Activated CD4-positive, alpha-beta T cell treated with anti-CD3 and anti-CD28 coated beads, Interleukin-2, amount 50 U/mL, for 24 hours (primary cell): ENCODE measurements at regions not wholly inside any gene's neighbourhood (a gene's known extent, or its start where the extent isn't known, plus 50 kb on each side); places are given as distances from the start of the nearest gene placed in this dataset.

Source experiments
- DNase-seq, 2 donors: peaks; one replicate each; pipeline ENCODE4 v3.0.0-alpha.2; 2020; ENCODE audit warnings: low read depth in 1 of 2, low spot score in 1 of 2

DNA sequence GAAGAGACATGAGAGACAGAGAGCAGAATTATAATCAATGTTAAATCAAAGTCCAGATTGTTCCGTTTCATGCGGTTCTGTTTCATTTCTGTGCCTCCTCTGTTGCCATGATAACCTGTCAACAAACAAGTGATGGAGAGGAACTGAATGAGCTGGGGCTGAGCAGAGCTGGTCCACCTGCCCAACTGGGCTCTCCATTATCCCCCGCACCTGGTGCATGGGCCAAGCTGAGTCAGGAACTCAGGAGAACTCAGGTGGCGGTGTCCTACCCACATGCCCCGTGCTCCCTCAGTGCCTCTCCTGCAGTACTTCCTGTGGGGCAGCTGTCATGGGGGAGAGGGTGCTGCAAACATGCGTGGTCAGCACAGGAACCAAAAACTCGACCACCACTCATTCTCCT lies 178.8 kb downstream of the TTC32 start:
- DNase-seq = no peak

DNA sequence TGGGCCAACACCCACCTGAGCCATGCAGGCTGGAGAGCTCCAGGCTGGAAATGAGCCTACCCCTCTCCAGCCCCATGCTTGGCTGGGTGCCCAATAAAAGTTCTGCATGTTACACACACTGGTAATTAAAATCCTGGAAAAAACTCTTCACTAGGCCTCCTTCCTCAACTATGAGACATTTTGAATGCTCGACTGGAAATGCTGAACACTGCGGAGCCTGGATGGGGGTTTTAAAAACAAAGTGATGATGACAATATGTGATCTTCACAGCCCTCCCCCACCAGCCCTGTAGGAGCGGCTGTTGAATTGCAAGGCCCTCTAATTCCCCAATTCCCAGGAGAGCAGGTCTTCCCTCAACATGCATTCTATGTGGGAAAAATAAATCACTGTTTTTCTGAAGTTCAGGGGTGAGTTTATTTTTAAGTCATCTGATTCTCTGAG lies 179.2 kb downstream of the TTC32 start:
- no peak for DNase-seq

DNA sequence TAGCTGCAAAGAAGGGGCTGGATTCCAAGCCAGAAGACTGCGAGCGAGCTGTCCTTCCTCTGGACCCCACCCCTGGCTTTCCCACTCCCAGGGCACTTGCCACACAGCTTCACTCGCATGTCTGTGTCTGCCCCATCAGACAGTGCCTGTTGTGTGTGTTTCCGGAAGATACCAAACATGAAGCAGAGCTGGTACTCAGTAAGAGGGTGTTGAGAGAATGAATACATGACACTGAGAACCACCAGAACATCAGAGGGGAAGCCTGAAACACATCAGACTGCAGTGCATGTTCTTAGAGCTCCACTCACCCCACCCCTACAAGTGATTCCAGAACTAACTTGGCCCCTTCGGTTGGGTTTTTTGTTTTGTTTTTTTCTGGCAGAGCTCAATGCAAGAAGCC lies 181.5 kb downstream of the TTC32 start:
- no peak for DNase-seq

DNA sequence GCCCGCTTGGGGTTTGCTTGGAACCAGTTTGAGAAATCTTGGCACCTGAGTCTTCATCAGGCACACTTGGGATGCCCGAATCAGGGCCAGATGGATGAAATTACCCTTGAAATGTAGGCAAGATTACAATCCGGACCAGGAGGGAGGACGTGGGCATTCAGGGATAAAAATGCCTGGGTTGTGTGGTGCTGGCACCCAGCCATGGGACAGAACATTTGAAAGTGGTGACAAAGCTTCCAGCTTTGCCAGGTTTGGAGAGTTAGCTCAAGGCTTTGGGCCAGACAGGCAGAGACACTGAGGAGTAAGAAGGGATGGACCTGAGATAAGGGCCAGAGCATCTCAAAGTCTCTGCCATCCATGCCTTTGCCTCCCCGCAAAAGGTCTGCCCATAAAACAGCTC lies 182.2 kb downstream of the TTC32 start:
- no peak for DNase-seq

DNA sequence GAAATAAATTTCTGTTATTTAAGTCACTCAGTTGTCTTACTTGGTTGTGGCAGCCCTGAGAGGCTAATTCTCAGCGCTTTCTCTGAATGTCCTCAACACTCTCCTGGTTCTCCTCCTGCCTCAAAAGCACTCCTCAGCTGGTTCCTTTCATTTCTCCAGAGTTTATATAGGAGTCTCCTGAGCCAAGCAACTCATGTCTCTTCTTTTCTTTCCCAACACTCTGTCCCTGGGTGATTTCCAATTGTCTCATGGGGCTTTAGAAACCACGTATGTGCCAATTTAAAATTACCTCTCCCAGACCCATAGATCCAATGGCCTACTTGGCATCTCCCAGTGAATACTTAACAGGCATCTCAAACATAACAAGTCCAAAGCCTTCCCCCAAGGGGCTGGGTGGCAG lies 184.3 kb downstream of the TTC32 start:
- DNase-seq = no peak

DNA sequence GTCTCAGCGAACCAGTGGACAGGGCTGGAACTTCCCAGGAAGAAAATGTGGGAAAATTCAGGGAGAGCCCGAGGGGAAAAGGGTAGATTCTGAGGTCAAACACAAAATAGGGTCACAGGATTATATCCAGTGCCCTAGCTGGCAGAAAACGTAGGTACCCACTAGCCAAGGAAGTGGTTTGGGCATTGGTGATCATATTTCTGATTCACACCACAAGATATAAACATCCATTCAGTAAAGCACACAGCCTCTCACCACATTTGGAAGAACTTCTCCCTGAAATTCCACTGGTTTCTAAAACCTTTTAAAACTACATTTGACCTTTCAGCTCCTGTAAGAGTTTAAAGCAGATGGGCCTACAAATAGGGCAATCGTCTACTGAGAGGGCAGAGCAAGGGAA lies 186.9 kb downstream of the TTC32 start:
- no peak for DNase-seq

DNA sequence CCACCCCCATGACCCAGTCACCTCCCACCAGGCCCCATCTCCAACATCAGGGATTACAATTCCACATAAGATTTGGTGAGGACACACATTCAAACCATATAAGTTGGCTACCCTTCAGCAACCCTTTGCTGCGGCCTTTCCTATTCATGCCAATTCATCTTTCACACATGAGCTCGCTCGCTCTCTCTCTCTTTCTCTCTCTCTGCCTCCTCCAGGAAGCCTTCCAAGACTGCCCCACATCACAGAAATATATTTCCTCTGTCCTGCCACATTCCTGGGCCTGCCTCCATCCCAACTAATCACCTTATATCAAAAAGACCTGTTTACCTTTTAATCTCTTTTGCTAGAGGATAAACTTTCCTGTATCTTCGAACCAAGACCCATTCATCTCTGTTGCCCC lies 188.9 kb downstream of the TTC32 start:
- DNase-seq = no peak

DNA sequence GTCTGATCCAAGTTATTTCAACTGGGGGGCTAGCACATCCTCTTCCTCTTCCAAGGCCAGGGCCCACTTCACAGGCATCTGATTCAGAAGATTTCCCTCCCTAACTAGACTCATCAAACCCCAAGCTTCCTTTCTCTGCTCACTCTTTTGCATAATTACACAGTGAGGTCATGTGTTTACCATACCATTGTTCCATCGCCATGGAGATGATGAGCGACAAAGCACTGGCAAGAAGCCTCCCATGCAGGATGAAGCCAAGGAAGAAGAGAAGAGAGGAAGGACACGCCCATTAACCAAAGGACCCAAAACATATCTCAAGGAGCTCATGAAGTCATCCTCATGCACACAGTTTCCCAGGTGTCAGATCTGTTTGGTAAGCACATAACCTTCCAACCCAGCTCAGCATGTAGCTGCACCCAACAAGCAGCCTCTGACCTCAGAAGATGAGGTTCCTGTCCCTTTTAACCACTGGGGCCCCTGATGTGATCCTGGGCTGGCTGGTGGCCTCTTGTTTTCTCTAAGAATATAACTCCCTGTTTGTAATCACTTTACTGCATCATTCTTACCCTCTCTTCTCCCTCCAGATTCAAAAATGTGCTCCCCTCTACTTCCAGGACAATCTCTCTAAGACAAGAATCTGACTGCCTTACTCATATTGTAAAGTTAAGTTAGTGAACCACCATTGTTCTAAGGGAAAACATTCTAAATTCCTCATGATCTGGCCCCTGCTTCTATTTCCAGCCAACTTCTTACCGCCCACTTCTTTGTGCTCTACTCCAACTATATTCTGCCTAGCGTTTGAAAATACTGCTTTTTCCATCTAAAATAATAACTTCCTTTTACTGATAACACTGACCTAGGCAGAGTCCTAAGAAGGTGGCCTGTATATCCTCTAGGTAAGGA lies 190.1 kb downstream of the TTC32 start:
- no peak for DNase-seq

DNA sequence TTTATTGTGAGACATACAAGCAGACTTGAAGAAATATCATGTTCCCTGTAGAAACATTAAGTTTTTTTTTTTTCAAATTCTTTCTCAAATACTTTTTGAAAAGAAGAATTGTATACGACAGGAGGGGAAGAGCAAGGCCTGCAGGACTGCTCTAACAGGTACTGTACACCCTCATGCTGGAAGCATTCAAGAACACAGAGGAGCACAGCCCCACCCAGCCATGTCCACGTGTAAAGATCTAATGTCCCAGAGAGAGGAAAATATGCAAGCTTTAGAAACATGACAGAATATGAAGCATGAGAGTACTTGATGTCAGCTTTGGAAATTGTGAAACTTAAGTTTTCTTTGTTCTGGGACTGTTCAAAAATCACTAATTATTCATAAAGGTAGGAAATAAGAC lies 191.6 kb downstream of the TTC32 start:
- no peak for DNase-seq

DNA sequence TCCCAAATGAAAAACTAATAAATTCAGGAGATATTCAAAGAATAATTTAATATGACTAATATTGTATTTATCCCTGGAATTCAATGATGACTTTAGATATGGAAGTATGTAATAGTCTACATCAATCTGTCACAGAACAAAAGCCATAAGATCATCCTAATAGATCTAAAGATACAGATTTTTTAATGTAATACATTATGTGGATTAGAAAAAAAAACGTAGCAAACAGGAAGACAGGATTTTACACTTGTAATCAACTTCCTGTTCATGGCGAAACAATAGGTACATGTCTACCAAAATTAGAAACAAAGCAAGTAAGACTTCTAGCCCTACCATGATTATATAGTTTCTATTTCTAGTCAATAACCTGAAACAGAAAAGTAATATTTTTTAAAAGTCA lies 192.2 kb downstream of the TTC32 start:
- no peak for DNase-seq

DNA sequence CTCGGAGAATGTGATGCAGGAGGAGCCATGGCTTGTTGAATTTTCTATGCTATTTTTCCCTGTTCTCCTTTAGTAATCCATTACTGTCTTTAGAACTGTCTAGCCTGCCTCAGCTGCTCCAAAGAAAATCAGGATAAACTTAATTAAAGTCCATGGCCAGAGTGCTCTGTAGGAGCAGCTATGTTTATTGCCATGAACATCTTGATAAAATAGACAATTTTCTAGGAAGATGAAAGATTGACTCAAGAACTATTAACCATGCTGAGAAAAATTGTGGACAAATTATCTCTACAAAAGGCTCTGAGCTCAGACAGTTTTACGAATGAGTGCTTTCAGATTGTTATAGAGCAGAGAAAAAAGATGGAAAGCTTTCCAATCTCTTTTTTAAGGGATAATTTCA lies 193.0 kb downstream of the TTC32 start:
- no peak for DNase-seq

DNA sequence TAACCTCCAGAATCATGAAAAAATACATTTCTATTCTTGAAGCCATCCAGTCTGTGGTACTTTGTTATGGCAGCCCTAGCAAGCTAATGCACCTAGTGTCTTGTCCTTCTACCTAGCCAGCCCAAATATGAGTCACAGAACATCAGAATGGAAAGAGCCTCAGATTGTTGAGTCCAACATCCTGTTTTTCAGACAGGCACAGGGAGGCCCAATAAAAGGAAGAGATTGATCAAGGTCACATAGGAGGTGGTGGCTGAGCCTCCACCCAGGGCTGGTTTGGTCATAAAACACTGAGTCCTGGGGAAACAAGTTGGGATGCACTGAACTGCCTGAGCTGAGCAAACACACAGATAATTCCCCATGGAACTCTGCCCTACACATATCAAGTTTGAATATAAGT lies 195.5 kb downstream of the TTC32 start:
- no peak for DNase-seq

DNA sequence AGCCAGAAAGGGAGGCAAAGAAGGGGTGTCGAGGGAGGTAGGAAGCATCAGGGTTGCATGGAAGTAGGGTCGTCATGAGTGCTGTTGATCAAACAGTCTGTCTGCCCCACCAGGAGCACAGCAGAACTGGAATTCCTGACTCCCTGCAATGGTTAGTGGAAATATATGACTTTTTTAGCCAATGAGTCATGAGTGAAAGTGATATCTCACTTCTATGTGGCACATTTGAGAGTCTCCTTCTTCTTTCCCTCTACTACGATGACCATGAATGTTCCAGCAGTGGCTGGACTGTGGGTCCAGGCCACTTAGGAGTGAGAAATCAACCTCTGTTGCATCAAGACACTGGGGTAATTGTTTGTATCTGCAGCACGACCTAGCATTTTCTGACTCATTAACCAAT lies 199.5 kb downstream of the TTC32 start:
- DNase-seq = no peak

DNA sequence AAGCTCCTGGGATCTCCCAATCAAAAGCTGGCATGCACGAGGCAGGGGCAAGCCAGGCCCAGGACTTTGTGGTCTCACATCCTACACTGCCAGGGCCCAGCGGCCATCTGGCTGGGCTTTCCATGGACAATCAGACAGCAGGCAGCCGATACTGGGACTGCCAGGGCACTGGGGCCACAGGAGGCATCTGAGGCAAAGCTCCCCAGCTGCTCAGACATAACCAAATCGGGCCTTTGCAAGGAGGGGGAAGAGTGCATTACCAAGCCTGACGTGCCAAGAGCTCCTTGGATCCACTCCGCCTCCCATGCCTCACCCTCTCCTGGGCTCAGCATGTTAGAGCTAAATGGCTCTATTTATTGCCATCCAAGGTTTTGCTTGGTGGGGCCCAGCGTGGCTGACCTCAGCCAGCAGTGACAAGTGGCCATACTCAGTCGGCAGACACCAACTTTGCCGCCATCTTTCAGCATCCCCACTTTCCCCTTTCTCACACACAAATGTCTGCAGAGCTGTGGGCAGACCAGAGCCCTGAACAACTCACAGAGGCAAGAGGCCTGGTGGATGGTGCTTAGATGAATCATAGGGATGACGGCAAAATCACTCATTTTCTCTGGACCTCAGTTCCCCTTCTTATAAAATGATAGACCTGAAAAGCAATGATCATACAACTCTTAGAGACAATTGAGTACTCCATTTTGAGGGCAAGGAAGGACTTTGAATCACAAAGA lies 200.8 kb downstream of the TTC32 start:
- no peak for DNase-seq

DNA sequence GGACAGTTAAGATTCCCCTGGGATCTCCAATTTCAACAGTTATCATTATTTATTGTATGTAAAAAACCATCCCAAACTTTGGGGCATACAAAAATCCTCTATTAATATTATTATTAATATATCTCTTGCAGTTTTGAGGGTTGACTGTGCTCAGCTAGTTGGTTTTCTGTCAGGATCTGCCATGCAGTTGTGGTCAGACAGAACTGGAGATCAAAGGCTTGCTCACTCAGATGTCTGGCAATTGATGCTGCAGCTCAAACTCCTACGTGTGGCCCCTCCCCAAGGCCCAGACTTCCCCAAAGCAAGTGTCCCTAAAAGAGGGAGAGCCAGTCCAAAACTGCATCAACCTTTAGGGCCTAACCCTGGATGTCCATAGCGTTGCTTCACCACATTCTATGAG lies 204.7 kb downstream of the TTC32 start:
- DNase-seq = no peak

DNA sequence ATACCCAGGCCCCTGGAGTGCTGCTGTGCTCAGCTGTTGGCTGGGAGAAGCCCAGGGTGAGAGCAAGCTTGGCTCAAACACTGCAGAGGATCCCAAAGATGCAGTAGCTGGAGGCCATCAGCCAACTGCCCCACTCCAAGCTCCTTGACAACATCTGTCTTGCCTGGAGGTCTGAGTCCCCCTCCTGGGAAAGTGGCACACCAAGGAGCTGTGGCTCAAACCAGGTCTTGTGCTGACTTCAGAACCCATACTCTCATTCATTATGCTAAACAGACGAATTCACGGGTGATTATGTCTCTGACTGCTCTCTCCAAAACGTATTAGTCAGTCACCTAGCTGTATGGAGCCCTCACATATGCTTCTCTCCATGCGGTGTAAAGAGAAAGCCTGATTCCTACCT lies 206.1 kb downstream of the TTC32 start:
- no peak for DNase-seq

DNA sequence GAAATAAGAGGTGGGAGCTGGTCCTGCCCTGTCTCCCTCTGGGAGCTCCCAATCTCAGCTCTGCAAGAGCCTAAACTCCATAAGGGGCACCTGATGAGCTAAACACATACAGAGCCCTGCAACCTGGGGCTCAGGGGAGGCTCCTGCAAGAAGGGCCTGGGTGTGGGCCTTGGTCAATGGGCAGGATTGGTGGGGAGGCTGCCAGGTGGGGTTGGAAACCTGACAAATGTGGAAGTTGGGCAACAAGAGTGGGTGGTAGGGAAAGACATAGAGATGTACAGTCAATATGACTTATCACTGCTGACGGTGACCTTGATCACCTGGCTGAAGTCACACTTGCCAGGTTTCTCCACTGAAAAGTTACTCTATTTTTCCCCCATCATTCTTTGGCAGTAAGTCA lies 209.9 kb downstream of the TTC32 start:
- DNase-seq = no peak

DNA sequence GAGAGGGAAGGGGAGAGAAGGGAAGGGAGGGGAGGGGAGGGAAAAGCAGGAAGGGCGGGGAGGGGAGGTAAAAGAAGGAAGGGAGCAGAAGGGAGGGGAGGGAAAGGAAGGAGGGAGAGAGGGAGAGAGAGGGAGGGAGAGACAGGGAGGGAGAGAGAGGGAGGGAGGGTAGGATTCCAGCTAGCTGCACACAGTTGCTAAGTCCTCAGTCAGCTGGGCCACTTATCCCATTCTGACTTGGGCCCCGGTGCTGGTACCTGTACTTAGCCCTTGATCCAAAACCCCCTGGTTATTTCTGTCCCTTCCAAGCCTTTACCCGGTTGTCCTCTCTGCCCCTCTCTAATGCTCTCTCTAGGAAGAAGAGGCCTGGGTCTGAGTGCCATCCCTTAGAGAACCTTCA lies 211.4 kb downstream of the TTC32 start:
- DNase-seq = no peak

DNA sequence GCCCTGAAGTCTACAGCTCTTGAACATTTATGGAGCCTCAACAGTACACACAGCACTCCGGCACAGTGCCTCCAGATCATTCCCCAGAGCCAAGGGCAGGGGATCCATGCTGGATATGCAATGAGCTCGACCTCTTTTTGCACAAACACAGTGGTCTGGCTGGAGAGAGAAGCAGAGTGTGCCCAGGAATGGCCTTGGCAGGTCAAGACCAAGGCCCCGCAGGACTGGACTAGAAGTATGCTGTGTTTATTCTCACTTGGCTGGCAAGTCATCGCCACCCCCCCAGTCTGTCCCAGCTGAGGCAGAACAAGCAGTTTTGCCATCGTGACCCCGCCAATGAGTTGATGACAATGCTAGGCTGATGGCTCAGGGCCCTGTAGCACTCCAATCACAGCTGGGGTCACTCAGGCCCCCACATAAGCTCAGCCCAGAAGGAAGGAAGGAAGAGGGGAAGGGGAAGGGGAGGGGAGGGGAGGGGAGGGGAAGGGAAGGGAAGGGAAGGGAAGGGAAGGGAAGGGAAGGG lies 212.1 kb downstream of the TTC32 start:
- no peak for DNase-seq

DNA sequence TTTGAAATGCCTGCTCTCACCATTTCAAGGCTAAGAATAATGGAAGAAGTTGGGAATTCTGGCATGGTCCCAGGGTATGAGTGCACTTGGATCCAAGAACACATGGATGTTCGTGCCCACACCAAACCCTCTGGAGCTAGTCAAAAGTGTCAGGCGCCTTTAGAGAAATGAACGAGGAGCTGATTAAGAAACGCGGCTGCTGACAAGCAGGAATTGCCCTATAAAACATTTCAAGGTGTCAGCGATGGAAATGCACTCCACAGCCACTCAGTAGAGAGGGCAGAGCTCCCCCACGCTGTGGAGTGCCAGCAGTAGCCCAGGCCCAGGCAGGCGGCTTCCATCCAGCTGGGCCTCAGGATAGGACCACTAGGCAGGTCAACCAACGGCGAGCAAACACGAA lies 213.7 kb downstream of the TTC32 start:
- no peak for DNase-seq

DNA sequence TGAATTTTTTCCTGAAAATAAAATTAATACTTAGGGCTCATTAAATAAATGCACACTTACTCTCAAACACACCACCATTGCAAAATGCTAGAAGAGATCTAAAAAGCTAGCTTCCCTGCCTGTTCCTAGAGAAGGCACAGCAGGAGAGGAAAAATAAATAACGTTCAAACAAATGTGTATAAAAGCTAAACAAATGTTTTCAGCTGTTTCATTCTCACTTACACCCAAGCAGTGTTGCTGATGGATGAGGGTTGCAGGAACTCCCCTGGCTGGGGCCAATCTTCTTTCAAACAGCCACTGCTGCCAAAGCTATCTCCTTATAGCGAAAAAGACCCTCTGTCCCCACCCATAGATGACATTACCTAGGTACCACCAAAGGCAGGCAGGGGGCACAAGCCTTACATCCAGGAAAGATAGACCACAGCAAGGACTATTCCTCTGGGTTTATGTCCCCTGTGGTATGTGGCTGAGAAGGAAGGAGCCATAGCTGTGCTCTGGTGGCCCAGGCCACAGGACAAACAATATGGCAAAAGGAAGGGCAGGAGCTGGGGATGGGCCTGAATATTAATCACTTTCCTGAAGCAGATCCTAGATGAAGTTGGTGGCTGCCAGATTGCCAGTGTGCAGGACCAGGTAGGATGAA lies 214.6 kb downstream of the TTC32 start:
- no peak for DNase-seq

DNA sequence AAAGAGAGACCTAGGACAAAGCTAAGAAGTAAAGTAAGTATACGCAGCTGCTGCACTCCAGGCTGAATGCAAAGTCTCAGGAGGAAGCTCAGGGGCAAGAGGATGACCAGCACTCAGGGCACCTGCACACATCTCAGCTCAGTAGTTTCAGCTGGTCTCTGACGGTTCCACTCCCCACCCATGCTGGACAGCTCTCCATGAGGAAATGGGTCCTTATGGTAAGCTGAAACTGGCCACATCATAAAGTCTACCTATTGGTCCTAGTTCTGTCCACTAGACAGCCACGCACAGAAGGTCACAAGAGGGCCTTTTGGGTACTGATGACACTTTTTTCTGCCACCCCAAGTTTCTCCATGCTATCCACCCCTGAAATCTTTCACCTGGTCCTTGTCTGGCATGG lies 215.3 kb downstream of the TTC32 start:
- no peak for DNase-seq
